ENCODE measurements at regions not wholly inside any gene's neighbourhood (a gene's known extent, or its start where the extent isn't known, plus 50 kb on each side); places are given as distances from the start of the nearest gene placed in this dataset.

- Histone ChIP-seq H3K4me3 (replicated peaks in 1 of 2; ENCODE audit: low read depth in 1 of 2, low read length in 2 of 2) (no peak overlapping the region), H3K79me2 (ENCODE audit: insufficient read depth, low read length) (no peaks in the 10 kb centered on the region), H3K27ac (ENCODE audit: low read depth, low read length) (no peak overlapping the region), H3K27me3 (ENCODE audit: insufficient read depth, low read length) (no peaks in the 10 kb centered on the region), H3K9me2 (ENCODE audit: insufficient read depth) (no peaks in the 10 kb centered on the region), H3K4me2 (ENCODE audit: low read length) (no peak overlapping the region), H3K4me1 (ENCODE audit: control insufficient read depth in 1 of 2, insufficient read depth in 2 of 2, low read length in 2 of 2) (no peaks in the 10 kb centered on the region), H3K9me3 (ENCODE audit: control insufficient read depth in 1 of 2, insufficient read depth in 1 of 2, low read depth in 1 of 2, low read length in 2 of 2) (no peaks in the 10 kb centered on the region), H3K36me3 (ENCODE audit: control insufficient read depth in 1 of 2, insufficient read depth in 2 of 2, low read length in 2 of 2) (no peaks in the 10 kb centered on the region), H4K20me1 (ENCODE audit: insufficient read depth) (no peaks in the 10 kb centered on the region), H2AFZ (ENCODE audit: low read depth, low read length, poor library complexity, severe bottlenecking) (no peak overlapping the region), H3K9ac (ENCODE audit: low read length) (no peak overlapping the region)
- TF ChIP-seq ATF3 (IDR thresholded peaks at IDR 0.05): no peak
- TF ChIP-seq EGR1 (IDR thresholded peaks at IDR 0.05; ENCODE audit: low read depth): no peak
- no peak for TF ChIP-seq JUND (IDR thresholded peaks at IDR 0.05)
- no peak for TF ChIP-seq MAX (IDR thresholded peaks at IDR 0.05)
- no peak for TF ChIP-seq CTCF (IDR thresholded peaks at IDR 0.05 in 2 of 3, conservative IDR thresholded peaks at IDR 0.05 in 1 of 3; ENCODE audit: borderline replicate concordance in 1 of 3, insufficient read depth in 1 of 3, low read depth in 2 of 3, low read length in 2 of 3)
- no peak for TF ChIP-seq EZH2 (IDR thresholded peaks at IDR 0.05)
- no peak for TF ChIP-seq SRF (IDR thresholded peaks at IDR 0.05; ENCODE audit: low read depth)
- TF ChIP-seq FOSL1 (IDR thresholded peaks at IDR 0.05; ENCODE audit: low read depth): no peak
- TF ChIP-seq ELF1 (IDR thresholded peaks at IDR 0.05; ENCODE audit: borderline replicate concordance, low read depth): no peak
- intact Hi-C loops (cut with micrococcal nuclease): loop anchor here (1.0 kb wide), 1 partner anchor 253 kb away; no protein-coding TSS in a partner anchor
- ATAC-seq (no peak), DNase-seq (ENCODE audit: low read depth, low spot score) (no peak)
- CTCF ChIA-PET: interaction anchor here (0.8 to 1.3 kb wide), 4 partner anchors 38 to 253 kb away, joined by 3 to 6 read pairs (median 3); no protein-coding TSS in a partner anchor
- RAD21 ChIA-PET (ENCODE audit: low non-redundant PET in 1 of 2, low total read pairs in 2 of 2, uncharacterized antibody in 2 of 2, unreplicated experiment in 2 of 2): interaction anchor here in 1 of 2 experiments (1.6 kb wide), 1 partner anchor 252 kb away, joined by 6 read pairs; no protein-coding TSS in a partner anchor
- POLR2A ChIA-PET: no interaction called here
- no TSS peak for BruUV-seq (replicated peaks)
These were observed 213.0 kb downstream of the GLI2 start for GRCh38 chr2:120948662-120949011.
